HG03159 (cell line): ENCODE measurements at regions not wholly inside any gene's neighbourhood (a gene's known extent, or its start where the extent isn't known, plus 50 kb on each side); places are given as distances from the start of the nearest gene placed in this dataset.

ENCODE experiments used
- ATAC-seq: cut with Tn5 transposase; IDR thresholded peaks from one replicate; pipeline ENCODE4 v1.9.1; 2021; ENCODE audit warnings: mild to moderate bottlenecking, moderate library complexity; ENCODE audit not compliant: unreplicated experiment

DNA sequence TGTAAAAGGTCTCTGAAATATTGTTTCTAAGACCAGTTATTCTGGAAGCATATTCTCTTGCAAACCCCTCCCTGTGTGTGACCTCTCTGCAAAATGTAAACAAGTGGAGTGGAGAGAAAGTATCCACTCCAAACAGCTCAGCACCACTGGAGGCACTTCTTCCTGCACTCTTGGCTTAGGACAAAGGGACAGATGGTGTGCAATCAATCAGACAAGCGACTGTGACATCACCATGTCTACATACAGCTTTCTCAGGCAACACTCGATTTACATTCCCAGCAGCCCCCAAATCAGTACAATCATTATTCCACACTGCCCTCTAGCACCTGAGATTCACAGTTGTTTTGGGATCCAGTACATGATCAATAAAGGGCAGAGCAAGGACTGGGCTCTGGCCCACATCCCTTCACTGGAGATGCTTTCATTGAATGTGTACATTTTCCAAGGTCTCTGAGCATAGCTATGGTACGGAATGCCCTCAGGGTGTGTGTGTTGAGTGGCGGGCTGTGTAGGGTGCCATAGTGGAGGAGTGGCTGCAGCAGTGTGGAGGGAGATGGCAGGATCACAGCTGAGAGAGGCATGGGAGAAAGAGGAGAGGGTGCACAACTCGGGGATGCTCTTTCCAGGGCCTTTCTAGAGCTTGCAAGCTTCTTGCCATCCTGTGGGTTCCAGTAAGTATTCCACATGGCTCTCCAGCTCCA, 311.8 kb upstream of the ST6GAL2 start:
- ATAC-seq = no peak

DNA sequence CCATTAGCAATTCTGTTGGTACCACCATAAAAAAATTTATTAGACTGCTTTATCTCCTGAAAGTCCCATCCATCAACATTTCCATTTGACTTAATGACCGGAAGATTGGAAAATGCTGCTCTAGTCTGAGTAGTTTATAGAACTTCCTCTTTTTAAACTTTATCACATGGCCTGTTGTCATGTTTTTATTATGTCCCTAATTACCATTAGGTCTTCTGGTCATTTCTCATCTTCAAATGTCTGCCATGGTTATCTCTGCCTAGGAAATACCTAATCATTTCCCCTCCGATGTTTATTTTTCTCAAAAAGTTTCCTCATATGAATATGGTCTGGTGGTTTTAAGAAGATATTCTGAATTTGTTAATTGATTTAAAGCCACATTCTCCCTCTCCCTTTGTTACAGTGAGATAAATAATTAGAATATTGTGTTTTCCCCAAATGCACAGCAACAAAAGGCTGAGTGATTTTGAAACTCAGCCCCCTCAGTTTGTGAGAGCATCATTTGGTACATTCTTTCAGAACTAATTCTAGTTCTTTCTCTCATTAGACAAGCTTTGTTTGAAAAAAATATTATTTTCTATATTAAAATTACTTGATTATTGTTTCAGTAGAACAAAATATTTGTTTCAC, 317.1 kb upstream of the ST6GAL2 start:
- ATAC-seq = no peak

DNA sequence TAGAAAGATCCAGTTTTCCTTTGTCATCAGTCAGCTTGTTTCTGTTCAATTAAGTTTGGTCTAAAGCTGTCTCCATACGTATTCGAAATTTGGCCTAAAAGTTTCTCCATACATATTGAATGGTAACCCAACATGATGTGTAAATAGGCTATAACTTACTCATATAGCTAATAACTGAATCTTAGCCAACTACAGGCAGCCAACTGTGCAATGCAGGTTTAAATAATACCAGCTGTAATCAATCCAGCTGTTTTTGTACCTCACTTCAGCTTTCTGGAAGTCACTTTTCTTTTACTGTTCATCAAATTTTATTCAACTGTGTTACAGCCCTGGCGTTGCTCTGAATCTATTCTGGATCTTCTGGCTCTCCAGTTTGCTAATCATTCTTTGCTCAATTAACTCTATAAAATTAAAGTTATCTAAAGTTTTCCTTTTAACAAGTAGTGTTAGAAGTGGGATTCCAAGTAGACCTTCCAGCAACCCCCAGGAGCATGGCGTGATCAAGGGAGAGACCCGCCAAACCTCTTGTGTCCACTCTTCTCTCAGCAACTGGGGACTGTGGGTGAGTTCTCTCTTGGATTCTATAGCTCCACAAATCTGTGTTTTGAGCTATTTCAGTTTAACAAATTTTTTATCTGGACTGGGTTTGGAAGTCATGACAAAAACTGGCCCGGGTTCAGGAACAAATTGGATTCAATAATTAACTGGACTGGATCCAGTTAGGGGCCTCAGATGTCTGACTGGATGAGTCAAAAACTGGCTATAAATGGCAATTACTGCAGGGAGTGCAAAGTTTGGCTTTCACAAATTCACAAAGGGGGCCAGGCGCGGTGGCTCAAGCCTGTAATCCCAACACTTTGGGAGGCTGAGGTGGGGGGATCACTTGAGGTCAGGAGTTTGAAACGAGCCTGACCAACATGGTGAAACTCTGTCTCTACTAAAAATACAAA, 329.7 kb upstream of the ST6GAL2 start:
- ATAC-seq = no peak

DNA sequence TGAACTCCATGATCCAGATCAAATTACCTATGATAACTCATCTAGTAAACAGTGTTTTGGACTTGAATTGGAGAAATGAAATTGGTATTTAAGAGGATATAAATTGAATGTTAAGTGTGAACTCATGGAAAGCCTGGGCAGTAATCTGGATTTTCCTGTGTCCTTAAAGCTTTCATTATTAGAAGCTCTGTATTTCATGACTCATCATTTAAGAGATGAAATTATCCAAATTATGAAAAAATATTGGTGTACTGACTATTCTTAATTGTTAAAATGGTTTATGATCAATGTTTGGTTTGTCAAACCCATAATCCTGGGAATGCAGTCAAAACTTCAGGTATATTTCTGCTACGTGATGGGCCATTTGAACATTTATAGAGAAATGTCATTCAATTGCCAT, 332.2 kb upstream of the ST6GAL2 start:
- no peak for ATAC-seq

DNA sequence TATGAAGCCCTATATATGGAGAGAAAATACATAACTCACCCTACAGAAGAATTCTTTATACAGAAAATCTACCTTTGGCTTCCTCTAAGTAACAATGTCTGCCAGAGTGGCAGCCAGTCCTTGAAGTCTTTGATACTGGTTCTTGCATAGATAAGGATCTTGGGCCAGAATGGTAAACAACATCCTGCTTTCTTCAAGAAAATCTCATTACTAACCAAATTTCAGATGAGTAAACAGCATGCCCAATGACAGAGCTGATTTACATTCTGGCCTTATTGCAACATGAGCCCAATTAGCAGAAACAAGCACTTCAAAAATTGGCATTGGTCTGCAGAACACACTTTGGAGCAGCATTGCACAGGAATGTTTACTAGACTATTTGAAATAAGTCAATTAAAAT, 336.5 kb upstream of the ST6GAL2 start:
- ATAC-seq = no peak

DNA sequence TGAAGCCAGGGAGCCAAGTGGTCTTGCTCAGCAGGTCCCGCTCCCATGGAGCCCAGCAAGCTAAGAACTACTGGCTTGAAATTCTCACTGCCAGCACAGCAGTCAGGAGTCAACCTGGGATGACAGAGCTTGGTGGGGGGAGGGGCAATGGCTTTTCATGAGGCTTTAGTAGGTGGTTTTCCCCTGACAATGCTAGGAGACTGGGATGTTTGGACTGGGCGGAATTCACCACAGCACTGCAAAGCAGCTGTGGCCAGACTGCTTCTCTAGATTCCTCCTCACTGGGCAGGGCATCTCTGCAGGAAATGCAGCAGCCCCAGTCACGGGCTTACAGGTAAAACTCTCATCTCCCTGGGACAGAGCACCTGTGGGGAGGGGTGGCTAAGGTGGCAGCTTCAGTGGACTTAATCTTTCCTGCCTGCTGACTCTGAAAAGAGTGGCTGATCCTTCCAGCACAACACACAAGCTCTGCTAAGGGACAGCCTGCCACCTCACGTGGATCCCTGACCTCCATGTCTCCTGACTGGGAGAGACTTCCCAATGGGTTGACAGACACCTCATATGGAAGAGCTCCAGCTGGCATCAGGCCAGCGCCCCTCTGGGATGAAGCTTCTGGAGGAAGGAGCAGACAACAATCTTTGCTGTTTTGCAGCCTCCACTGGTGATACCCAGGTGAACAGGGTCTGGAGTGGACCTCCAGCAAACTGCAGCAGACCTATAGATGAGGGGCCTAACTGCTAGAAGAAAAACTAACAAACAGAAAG, 349.7 kb upstream of the ST6GAL2 start:
- ATAC-seq = no peak

DNA sequence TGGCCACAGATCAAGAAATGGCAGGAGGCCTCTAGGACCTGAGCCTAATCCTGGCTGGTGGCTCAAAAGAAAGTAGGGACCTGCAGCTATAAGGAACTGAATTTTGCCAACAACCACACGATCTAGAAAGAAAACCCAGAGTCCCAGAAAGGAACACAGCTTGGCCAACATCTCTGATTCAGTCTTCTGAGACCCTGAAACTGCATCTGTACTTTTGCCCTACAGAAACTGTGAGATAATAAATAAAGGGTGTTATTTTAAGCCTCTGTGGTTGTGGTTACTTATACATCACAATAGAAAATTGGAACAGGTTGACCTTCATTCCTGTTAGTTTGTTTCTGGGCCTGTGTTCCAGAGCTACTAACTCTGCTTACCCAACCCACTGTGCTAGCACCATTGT, 356.8 kb upstream of the ST6GAL2 start:
- ATAC-seq = no peak

DNA sequence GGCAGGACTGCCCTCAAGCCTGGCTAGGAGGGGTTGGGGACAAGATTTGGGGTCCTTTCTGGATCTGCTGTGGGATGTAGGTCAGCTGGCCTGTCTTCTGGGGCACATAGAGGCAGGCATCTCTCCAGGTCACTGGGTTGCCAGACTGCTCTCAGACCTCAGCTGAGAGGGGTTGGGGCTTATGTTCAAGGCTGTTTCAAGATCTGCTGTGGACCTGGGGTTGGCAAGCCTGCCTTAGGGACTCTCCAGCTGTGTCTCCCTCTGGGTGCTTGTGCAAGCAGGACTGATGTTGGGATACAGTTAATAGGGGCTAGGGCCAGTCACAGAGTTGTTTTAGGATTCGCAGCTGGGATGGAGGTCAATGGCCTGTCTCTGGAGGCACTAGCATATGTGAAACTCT, 363.0 kb upstream of the ST6GAL2 start:
- ATAC-seq = no peak

DNA sequence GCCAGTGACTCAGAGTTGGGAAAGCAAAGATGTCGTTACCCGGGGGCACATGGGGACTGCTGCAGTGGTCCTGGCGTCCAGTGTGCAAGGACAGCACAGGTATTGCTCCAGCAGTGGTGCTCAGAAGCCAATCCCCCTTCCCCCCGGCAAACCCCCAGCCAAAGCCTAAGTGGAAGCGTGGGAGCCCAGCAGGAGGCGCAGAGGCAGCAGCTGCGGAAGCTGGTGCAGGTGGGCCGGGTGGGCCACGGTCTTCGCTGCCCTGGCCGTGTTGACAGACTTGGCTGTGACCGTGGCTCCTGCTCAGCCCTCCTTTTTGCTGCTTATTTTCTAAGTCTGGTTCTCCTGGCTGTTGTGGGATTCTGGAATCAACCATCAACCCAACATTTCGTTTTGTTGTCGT, 369.8 kb upstream of the ST6GAL2 start:
- ATAC-seq = no peak

DNA sequence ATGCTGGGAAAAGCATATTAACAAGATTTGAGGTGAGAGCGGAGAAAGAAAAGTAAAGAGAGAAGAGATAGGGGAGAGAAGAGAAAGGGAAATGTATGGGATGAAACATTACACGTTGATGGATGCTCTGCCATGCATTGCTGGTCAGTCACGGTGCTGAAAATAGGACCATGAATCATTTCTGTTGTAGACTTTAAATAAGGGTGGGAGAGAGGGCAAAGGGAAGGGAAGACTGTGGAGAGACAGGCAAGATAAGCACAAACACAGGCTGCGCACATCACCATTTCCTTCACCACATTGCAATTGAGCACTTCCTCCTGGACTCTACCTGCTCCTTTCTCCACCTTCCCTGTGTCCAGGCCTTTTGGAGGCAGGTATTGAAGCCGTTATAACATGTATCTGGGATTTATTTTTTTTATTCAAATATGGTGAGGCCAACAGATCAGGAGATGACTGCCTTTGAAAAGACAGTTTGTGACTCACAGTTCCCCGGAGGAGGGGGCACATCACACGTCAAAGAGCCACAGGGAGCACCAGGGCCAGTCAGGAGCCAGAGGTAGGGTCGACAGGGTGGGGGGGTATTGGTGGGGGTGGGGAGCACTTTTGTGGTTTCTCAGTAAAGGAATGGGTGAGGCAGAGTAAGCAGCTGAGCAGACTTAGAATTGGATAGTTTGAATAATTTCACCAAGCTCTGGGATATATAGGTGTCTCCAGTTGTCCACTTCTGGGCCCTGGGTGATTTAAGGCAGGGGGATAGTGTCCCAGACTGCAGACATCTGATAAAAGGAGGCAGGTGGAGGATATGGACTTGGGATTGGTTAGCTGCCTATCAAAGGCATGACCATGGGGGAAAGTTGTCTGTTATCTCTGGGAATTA, 372.8 kb upstream of the ST6GAL2 start:
- no peak for ATAC-seq

DNA sequence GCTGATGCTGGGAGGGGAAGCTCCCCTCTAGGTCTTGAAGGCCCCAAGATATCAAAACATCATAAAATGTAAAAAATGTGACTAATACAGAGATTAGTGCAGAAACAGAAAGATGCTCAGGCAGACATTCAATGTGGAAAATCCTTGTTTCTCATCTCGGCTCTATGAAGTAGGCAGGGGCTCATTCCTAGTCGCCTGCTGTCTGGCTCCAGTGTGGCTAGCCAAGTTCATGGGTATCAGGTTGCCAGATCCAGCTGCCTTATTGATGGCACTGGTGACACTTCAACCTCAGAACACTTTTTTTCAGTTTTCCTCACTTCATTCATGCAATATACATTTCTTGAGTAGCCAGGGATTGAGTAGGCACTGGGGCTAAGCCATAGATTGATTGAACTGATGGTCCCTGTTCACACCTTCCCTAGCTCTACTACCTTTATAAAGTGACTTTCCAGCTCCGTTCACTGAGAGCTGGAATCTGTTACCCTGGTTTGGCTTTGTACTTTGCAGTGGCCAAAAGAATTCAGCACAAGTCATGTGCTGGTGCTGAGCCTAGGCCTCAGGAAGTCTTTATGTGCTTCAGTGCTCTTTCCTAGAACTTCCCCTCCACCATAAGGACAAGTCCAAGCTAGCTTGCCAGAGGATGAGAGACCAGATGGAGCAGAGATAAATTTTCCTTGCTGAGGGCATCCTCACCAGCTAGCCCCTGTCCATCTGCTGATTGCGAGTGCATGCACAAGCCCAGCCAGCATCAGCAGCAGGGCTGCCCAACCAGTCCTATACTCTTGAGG, 373.6 kb upstream of the ST6GAL2 start:
- no peak for ATAC-seq

DNA sequence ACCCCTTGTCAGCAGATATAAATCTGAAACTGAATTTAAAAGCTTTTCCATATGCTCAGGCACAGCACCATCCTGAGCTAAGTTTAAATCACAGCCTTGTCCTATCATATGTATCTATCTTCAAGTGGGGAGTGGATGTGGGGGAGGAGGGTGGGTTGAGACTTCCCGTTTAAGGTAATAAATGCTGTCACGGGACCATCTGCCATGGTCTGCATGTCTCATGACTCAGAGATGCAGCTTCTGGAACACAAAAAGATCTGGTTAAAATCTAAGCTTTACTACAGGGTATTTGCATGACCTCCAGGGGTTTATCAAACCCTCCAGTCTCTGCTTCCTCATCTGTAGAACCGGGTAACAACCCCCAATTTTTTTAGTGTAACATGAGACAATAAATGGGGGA, 377.7 kb upstream of the ST6GAL2 start:
- ATAC-seq = no peak

DNA sequence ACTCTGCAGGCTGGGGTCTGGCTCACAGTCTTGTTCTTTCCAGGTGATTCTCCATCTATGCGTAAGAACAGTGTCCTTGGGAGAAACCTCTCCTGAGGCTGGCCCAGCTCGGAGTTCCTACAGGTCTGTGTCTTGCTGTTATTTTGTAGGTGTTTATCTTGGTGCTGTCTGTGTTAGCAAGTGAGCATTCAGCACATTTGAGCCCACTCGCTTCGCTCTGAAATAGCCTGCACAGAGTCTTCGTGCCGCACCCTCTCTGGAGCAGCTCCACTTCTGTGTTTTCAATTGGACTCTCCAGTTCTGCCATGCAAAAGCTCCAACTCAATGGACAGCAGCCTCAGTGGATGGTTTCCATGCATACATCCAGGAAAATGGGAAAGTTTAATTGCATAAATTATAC, 378.2 kb upstream of the ST6GAL2 start:
- ATAC-seq = no peak

DNA sequence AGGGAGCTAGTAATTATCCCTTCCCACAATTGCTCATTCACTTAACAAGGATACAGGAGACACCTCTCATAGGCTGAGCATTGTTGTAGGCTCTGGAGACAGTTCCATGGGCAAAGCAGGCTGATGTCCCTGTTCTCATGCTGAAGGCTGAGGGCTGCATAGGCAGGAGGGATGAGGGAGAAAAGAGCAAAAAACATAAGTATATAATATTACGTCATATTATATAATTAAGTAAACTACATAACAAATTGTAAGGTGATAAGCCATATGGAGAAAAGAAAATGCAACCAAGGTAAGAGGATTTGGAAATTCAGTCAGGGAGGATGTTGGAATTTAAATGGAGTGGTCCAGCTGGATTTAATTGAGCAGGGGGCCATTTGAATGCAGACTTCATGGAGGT, 380.6 kb upstream of the ST6GAL2 start:
- ATAC-seq = no peak

DNA sequence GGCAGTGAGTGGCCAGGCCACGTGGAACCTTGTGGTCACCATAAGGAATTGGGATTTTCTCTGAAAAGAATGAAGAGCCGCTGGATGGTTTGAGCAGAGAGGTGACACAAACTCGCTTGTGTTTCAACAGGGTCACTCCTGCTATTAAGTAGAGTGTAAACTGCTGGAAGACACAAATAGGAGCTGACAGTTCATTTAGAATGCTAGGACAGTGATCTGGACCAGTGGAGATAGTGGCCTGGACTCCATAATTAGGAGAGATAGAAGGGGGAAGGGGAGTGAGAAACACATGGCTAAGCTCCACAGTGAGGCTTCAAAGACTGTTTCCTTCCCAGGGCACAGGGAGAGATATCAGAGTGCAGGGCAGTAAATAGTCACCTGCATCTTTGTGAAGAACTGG, 381.1 kb upstream of the ST6GAL2 start:
- no peak for ATAC-seq

DNA sequence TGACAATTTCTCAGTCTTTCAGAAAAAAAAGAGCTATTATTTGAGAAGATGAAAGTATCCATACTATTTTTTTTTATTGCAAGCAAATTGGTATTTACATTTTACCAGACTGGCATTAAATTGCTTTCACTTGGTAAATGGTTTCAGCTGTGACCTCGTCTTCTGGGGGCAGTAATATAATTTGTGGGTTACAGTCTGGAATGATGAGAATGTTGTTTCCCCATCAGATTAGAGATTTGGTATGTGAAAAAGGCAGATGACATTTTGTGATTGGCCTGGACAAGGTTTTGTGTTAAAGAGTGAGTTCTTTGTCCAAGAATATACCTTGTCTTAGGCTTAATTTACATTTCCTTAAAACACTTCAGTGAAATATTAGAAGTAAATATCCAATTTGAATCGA, 390.1 kb upstream of the ST6GAL2 start:
- no peak for ATAC-seq

DNA sequence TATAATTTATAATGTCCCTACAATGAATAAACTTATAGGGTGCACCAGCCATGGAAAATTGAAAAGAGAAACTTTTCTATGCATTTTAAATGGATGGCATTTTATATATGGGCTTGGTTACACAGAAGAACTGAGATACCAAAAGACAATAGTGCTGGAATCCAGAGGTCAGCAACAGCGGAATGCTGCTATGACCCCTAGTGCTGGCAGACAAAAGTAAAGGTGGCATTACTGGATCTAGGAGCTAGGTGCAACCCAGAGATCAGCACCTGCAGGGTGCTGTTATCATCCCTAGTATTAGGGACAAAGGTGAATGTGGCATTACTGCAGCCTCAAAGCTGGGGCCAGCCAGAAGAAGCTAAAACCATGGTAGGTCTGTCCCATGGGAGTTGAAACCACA, 392.7 kb upstream of the ST6GAL2 start:
- ATAC-seq = no peak

DNA sequence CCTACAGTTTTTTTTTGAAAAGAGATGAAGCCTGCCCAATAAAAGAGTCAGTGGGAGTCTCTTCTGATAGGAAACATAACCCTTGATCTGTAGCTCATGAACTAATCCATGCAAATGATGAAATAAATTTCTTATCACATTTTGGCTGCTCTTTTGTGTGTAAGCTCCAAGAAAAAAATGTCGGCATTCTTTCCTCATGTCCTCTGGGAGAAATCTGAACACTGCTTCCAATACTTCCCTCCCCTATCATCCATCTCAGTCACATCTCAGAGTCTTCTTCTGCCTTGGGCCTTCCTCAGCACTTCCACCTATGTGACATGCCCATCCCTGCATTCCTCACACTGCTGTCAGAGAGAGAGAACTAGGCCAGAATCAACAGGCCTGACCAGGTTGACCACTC, 395.7 kb upstream of the ST6GAL2 start:
- no peak for ATAC-seq

DNA sequence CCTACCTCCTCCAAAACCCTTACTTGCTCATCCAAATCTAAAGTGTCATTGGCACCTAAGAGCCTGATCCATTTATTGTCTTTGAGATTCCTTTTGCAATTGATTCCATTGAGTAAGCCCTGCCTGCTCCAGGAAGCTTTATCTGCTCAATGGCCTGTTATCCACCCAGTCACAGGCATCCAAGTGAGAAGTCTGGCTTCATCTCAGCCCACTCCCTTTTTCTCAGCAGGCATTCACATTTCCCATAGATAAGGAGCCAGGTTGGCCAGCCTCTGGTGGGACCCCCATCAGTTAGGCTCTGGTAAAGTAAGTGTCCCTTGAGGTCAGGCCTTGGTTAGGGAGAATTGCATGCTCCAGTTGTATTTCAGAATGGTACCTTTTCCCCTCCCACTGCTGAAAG, 396.2 kb upstream of the ST6GAL2 start:
- ATAC-seq = no peak
